H9 (cell line): ENCODE measurements at regions not wholly inside any gene's neighbourhood (a gene's known extent, or its start where the extent isn't known, plus 50 kb on each side); places are given as distances from the start of the nearest gene placed in this dataset.
A peak's percentile ranks its signal among the peaks of the same experiment; 100 is the strongest.

Experiments
- DNase-seq: peaks from one replicate; pipeline ENCODE4 v3.0.0-alpha.2; 2017
- H2AFZ ChIP-seq: one replicate; pipeline ENCODE4 v1.6.1; 2013; ENCODE audit warnings: mild to moderate bottlenecking, low read length, control low read depth, moderate library complexity
- H2AK5ac ChIP-seq: 2 replicates; pipeline ENCODE4 v1.6.1; 2013; ENCODE audit warnings: low read length, control low read depth, mixed read lengths; ENCODE audit not compliant: insufficient read length
- H2BK120ac ChIP-seq: one replicate; pipeline ENCODE4 v1.6.1; 2013; ENCODE audit warnings: low read depth, mild to moderate bottlenecking, low read length, control low read depth, inconsistent platforms; ENCODE audit not compliant: poor library complexity, severe bottlenecking
- H2BK12ac ChIP-seq: 2 replicates; pipeline ENCODE4 v1.6.1; 2013; ENCODE audit warnings: low read length, control low read depth, mixed read lengths, low read depth; ENCODE audit not compliant: insufficient read length
- H2BK15ac ChIP-seq: 2 replicates; pipeline ENCODE4 v1.6.1; 2013; ENCODE audit warnings: low read depth, low read length, control low read depth
- H2BK20ac ChIP-seq: one replicate; pipeline ENCODE4 v1.6.1; 2013; ENCODE audit warnings: low read depth, mild to moderate bottlenecking, low read length, control low read depth, inconsistent platforms; ENCODE audit not compliant: poor library complexity, severe bottlenecking
- H2BK5ac ChIP-seq: 2 replicates; pipeline ENCODE4 v1.6.1; 2013; ENCODE audit warnings: low read length, control low read depth, mixed read lengths; ENCODE audit not compliant: insufficient read length
- H3K14ac ChIP-seq: 2 replicates; pipeline ENCODE4 v1.6.1; 2013; ENCODE audit warnings: low read length, control low read depth; ENCODE audit not compliant: insufficient read depth
- H3K18ac ChIP-seq: 2 replicates; pipeline ENCODE4 v1.6.1; 2013; ENCODE audit warnings: low read depth, mild to moderate bottlenecking, mixed read lengths, low read length, control low read depth; ENCODE audit not compliant: insufficient read length
- H3K23ac ChIP-seq: 2 replicates; pipeline ENCODE4 v1.6.1; 2013; ENCODE audit warnings: low read length, control low read depth, mixed read lengths, low read depth; ENCODE audit not compliant: insufficient read length
- H3K23me2 ChIP-seq: 2 replicates; pipeline ENCODE4 v1.6.1; 2013; ENCODE audit warnings: low read depth, mild to moderate bottlenecking, mixed read lengths, low read length, control low read depth; ENCODE audit not compliant: insufficient read length, poor library complexity, severe bottlenecking
- H3K27ac ChIP-seq: 2 replicates; pipeline ENCODE4 v1.5.1; 2013; ENCODE audit warnings: low read length, control low read depth, mixed read lengths, low read depth; ENCODE audit not compliant: insufficient read length
- H3K27me3 ChIP-seq: 2 replicates; pipeline ENCODE4 v1.6.1; 2013; ENCODE audit warnings: low read length, control low read depth, inconsistent platforms; ENCODE audit not compliant: insufficient read depth
- H3K4ac ChIP-seq: 2 replicates; pipeline ENCODE4 v1.6.1; 2013; ENCODE audit warnings: low read depth, mild to moderate bottlenecking, control low read depth, inconsistent platforms, low read length, moderate library complexity
- H3K4me1 ChIP-seq: 2 replicates; pipeline ENCODE4 v1.6.1; 2013; ENCODE audit warnings: low read length, control low read depth, inconsistent platforms; ENCODE audit not compliant: insufficient read depth
- H3K4me2 ChIP-seq: 2 replicates; pipeline ENCODE4 v1.6.1; 2013; ENCODE audit warnings: low read length, control low read depth, mixed read lengths; ENCODE audit not compliant: insufficient read length, insufficient read depth
- H3K56ac ChIP-seq: 2 replicates; pipeline ENCODE4 v1.6.1; 2013; ENCODE audit warnings: low read depth, mild to moderate bottlenecking, mixed read lengths, low read length, control low read depth; ENCODE audit not compliant: insufficient read length
- H3K79me1 ChIP-seq: 2 replicates; pipeline ENCODE4 v1.6.1; 2013; ENCODE audit warnings: low read depth, mild to moderate bottlenecking, moderate library complexity, low read length, control low read depth, inconsistent platforms; ENCODE audit not compliant: insufficient read depth, poor library complexity, severe bottlenecking
- H3K79me2 ChIP-seq: 2 replicates; pipeline ENCODE4 v1.6.1; 2013; ENCODE audit warnings: low read length, control low read depth, inconsistent platforms; ENCODE audit not compliant: insufficient read depth
- H3K9ac ChIP-seq: 2 replicates; pipeline ENCODE4 v1.6.1; 2013; ENCODE audit warnings: low read length, control low read depth, mixed read lengths; ENCODE audit not compliant: insufficient read length; ENCODE audit errors: extremely low read depth
- H3K9me3 ChIP-seq: one replicate; pipeline ENCODE4 v1.6.1; 2013; ENCODE audit warnings: low read depth, low read length, inconsistent platforms; ENCODE audit not compliant: control insufficient read depth
- H3T11ph ChIP-seq: one replicate; pipeline ENCODE4 v1.6.1; 2013; ENCODE audit warnings: mild to moderate bottlenecking, low read length, control low read depth, inconsistent platforms
- H4K20me1 ChIP-seq: one replicate; pipeline ENCODE4 v1.6.1; 2013; ENCODE audit not compliant: control insufficient read depth, insufficient read length, insufficient read depth
- H4K5ac ChIP-seq: 2 replicates; pipeline ENCODE4 v1.6.1; 2013; ENCODE audit warnings: low read depth, mild to moderate bottlenecking, mixed read lengths, low read length, control low read depth; ENCODE audit not compliant: insufficient read length
- H4K8ac ChIP-seq: replicated peaks from 2 replicates; pipeline ENCODE4 v1.6.1; 2013; ENCODE audit warnings: low read length, control low read depth, mixed read lengths, low read depth; ENCODE audit not compliant: insufficient read length
- H4K91ac ChIP-seq: 2 replicates; pipeline ENCODE4 v1.6.1; 2013; ENCODE audit warnings: low read depth, mild to moderate bottlenecking, moderate library complexity, mixed read lengths, low read length, control low read depth; ENCODE audit not compliant: insufficient read length
- H3K27ac Mint-ChIP-seq, 3 experiments: 2 replicates in 2 of 3; 3 replicates in 1 of 3; pipeline ENCODE4 v1.8.0; 2020 to 2021; ENCODE audit warnings: mixed read lengths in 3 of 3, mild to moderate bottlenecking in 1 of 3, moderate library complexity in 1 of 3
- H3K27me3 Mint-ChIP-seq: 2 replicates; pipeline ENCODE4 v1.8.0; 2021; ENCODE audit warnings: low read depth, mild to moderate bottlenecking, moderate library complexity, mixed read lengths
- H3K36me3 Mint-ChIP-seq, 3 experiments: 2 replicates in 2 of 3; 3 replicates in 1 of 3; pipeline ENCODE4 v1.8.0; 2020 to 2021; ENCODE audit warnings: low read depth in 3 of 3, mixed read lengths in 3 of 3; ENCODE audit not compliant: insufficient read depth in 1 of 3
- H3K4me1 Mint-ChIP-seq, 2 experiments: 2 replicates each; pipeline ENCODE4 v1.8.0; 2020; ENCODE audit warnings: mixed read lengths in 2 of 2
- H3K4me3 Mint-ChIP-seq, 2 experiments: 2 replicates in 1 of 2; 3 replicates in 1 of 2; pipeline ENCODE4 v1.8.0; 2020 to 2021; ENCODE audit warnings: mild to moderate bottlenecking in 2 of 2, mixed read lengths in 2 of 2, moderate library complexity in 1 of 2
- H3K9me3 Mint-ChIP-seq, 2 experiments: 2 replicates in 1 of 2; 3 replicates in 1 of 2; pipeline ENCODE4 v1.8.0; 2020; ENCODE audit warnings: mild to moderate bottlenecking in 2 of 2, mixed read lengths in 2 of 2, moderate library complexity in 1 of 2
- CTCF ChIP-seq: fragments of 200-600 bp; sonication (generic); conservative IDR thresholded peaks from 3 replicates; pipeline ENCODE4 v1.8.0; 2021; ENCODE audit warnings: antibody characterized with exemption, mild to moderate bottlenecking
- WGBS: extraction: QIAGEN DNeasy Blood & Tissue Kit; methylation state at CpG from one replicate; pipeline ENCODE4 v1.1.7; 2013; ENCODE audit warnings: missing lambda C conversion rate, low lambda C conversion rate, mixed read lengths; ENCODE audit not compliant: insufficient read length; ENCODE audit errors: extremely low coverage; 5-methylcytosine and 5-hydroxymethylcytosine counted together

GRCh38 chr1:195709821-195710220 is 898.4 kb downstream of the KCNT2 start:
- H3K27me3 ChIP-seq, result no peaks in the 10 kb centered on the region
- no peak overlapping the region for H3K27ac ChIP-seq
- no peak overlapping the region for H3K4ac ChIP-seq
- no peak overlapping the region for H3T11ph ChIP-seq
- no peak overlapping the region for H3K23ac ChIP-seq
- H3K56ac ChIP-seq, result no peak overlapping the region
- no peak for DNase-seq
- no peak overlapping the region for H2AFZ ChIP-seq
- H3K14ac ChIP-seq, result no peak overlapping the region
- Mint-ChIP-seq H3K27ac (peak overlapping the region in 1 of 3 experiments; percentile 50; a peak in 3 of 7 replicates), H3K4me3 (no peak overlapping the region), H3K4me1 (peaks cover 0 to 5% of the 10 kb centered on the region in 2 experiments; a peak in 2 of 4 replicates), H3K27me3 (no peaks in the 10 kb centered on the region), H3K9me3 (no peaks in the 10 kb centered on the region), H3K36me3 (no peaks in the 10 kb centered on the region)
- no peak overlapping the region for H4K5ac ChIP-seq
- H3K18ac ChIP-seq, result no peak overlapping the region
- H2BK12ac ChIP-seq, result no peak overlapping the region
- H3K79me1 ChIP-seq, result no peaks in the 10 kb centered on the region
- no peaks in the 10 kb centered on the region for H3K23me2 ChIP-seq
- H2BK20ac ChIP-seq, result no peak overlapping the region
- H3K9me3 ChIP-seq, result no peaks in the 10 kb centered on the region
- WGBS, result no CpG with 5 or more reads among the region's 3 CpGs
- no peaks in the 10 kb centered on the region for H4K20me1 ChIP-seq
- no peaks in the 10 kb centered on the region for H3K79me2 ChIP-seq
- no peak overlapping the region for H4K91ac ChIP-seq
- no peak overlapping the region for H2BK15ac ChIP-seq
- no peak overlapping the region for H2BK120ac ChIP-seq
- TF ChIP-seq CTCF, result no peak
- no peak overlapping the region for H2BK5ac ChIP-seq
- no peak overlapping the region for H3K4me2 ChIP-seq
- no peak overlapping the region for H2AK5ac ChIP-seq
- H4K8ac ChIP-seq, result no peak overlapping the region
- no peaks in the 10 kb centered on the region for H3K4me1 ChIP-seq
- no peak overlapping the region for H3K9ac ChIP-seq
